ENCODE measurements at regions not wholly inside any gene's neighbourhood (a gene's known extent, or its start where the extent isn't known, plus 50 kb on each side); places are given as distances from the start of the nearest gene placed in this dataset.

GRCh38 chr7:155195939-155196523 is 101.6 kb upstream of the INSIG1 start:
- Histone ChIP-seq H3K27me3 (replicated peaks; ENCODE audit: control insufficient read depth, insufficient read depth, low read length) (no peaks in the 10 kb centered on the region), H3K4me3 (replicated peaks; ENCODE audit: low read depth, low read length) (no peak overlapping the region), H3K36me3 (ENCODE audit: control insufficient read depth, insufficient read depth, low read length) (no peaks in the 10 kb centered on the region)
- TF ChIP-seq CTCF (IDR thresholded peaks at IDR 0.05; ENCODE audit: insufficient read depth, low read length, poor library complexity, severe bottlenecking), result no peak
- DNase-seq (ENCODE audit: extremely low read depth, insufficient read length), result no peak

GRCh38 chr7:155198196-155198892 is 99.3 kb upstream of the INSIG1 start:
- TF ChIP-seq CTCF (IDR thresholded peaks at IDR 0.05; ENCODE audit: insufficient read depth, low read length, poor library complexity, severe bottlenecking), result no peak
- no peak for DNase-seq (ENCODE audit: extremely low read depth, insufficient read length)

GRCh38 chr7:155198901-155199845 is 98.5 kb upstream of the INSIG1 start:
- Histone ChIP-seq H3K36me3 (ENCODE audit: control insufficient read depth, insufficient read depth, low read length) (no peaks in the 10 kb centered on the region), H3K4me3 (replicated peaks; ENCODE audit: low read depth, low read length) (no peak overlapping the region), H3K27me3 (replicated peaks; ENCODE audit: control insufficient read depth, insufficient read depth, low read length) (no peaks in the 10 kb centered on the region)
- DNase-seq (ENCODE audit: extremely low read depth, insufficient read length), result no peak
- TF ChIP-seq CTCF (IDR thresholded peaks at IDR 0.05; ENCODE audit: insufficient read depth, low read length, poor library complexity, severe bottlenecking), result no peak

More at GRCh38 chr7:155198196-155198892, 99.3 kb upstream of the INSIG1 start:
- Histone ChIP-seq H3K4me3 (replicated peaks; ENCODE audit: low read depth, low read length) (no peak overlapping the region), H3K36me3 (ENCODE audit: control insufficient read depth, insufficient read depth, low read length) (no peaks in the 10 kb centered on the region), H3K27me3 (replicated peaks; ENCODE audit: control insufficient read depth, insufficient read depth, low read length) (no peaks in the 10 kb centered on the region)

- Histone ChIP-seq H3K36me3 (ENCODE audit: control insufficient read depth, insufficient read depth, low read length) (no peaks in the 10 kb centered on the region), H3K27me3 (replicated peaks; ENCODE audit: control insufficient read depth, insufficient read depth, low read length) (no peaks in the 10 kb centered on the region), H3K4me3 (replicated peaks; ENCODE audit: low read depth, low read length) (no peak overlapping the region)
- no peak for DNase-seq (ENCODE audit: extremely low read depth, insufficient read length)
- no peak for TF ChIP-seq CTCF (IDR thresholded peaks at IDR 0.05; ENCODE audit: insufficient read depth, low read length, poor library complexity, severe bottlenecking)
Observed at GRCh38 chr7:155201325-155202087, 96.2 kb upstream of the INSIG1 start.

- Histone ChIP-seq H3K4me3 (replicated peaks; ENCODE audit: low read depth, low read length) (no peak overlapping the region), H3K36me3 (ENCODE audit: control insufficient read depth, insufficient read depth, low read length) (no peaks in the 10 kb centered on the region), H3K27me3 (replicated peaks; ENCODE audit: control insufficient read depth, insufficient read depth, low read length) (no peaks in the 10 kb centered on the region)
- TF ChIP-seq CTCF (IDR thresholded peaks at IDR 0.05; ENCODE audit: insufficient read depth, low read length, poor library complexity, severe bottlenecking), result no peak
- no peak for DNase-seq (ENCODE audit: extremely low read depth, insufficient read length)
Observed at GRCh38 chr7:155202106-155202871, 95.4 kb upstream of the INSIG1 start.

Measured in GM06990 (cell line).